Keratinocyte (primary cell): ENCODE measurements at regions not wholly inside any gene's neighbourhood (a gene's known extent, or its start where the extent isn't known, plus 50 kb on each side); places are given as distances from the start of the nearest gene placed in this dataset.
"Not testable (repeated sequence)": the region's sequence is repeated elsewhere in the genome, so short reads cannot be mapped to it uniquely, and the experiment has no call there.

Experiments used
- EZH2 ChIP-seq: IDR thresholded peaks from one replicate; pipeline ENCODE4 v1.6.1; 2012; ENCODE audit warnings: inconsistent platforms, mild to moderate bottlenecking, low read length, moderate library complexity
- TF ChIP-seq, protein P1 (sequence below), 3 experiments: IDR thresholded peaks in 1 of 3; conservative IDR thresholded peaks in 1 of 3; optimal IDR thresholded peaks in 1 of 3; 2 replicates in 2 of 3; 3 replicates in 1 of 3; pipeline versions ENCODE3 to v1.5.1; 2011; ENCODE audit warnings: low read length in 3 of 3, mild to moderate bottlenecking in 3 of 3, moderate library complexity in 2 of 3, control low read depth in 1 of 3, inconsistent platforms in 1 of 3; ENCODE audit not compliant: insufficient read depth in 2 of 3; ENCODE audit errors: extremely low read depth in 1 of 3

DNA sequence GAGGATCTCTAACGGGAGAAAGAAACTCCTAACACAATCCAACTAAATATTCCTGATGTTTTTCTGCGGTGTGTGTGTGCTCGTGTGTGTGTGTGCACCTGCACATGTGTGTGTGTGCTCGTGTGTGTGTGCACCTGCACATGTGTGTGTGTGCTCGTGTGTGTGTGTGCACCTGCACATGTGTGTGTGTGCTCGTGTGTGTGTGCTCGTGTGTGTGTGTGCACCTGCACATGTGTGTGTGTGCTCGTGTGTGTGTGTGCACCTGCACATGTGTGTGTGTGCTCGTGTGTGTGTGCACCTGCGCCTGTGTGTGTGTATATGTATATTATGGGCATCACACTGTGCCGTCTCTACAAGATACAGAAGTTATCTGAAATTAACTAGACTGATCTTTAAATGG is 1451.9 kb downstream of the STIM2 start:
- TF ChIP-seq, protein P1, sequence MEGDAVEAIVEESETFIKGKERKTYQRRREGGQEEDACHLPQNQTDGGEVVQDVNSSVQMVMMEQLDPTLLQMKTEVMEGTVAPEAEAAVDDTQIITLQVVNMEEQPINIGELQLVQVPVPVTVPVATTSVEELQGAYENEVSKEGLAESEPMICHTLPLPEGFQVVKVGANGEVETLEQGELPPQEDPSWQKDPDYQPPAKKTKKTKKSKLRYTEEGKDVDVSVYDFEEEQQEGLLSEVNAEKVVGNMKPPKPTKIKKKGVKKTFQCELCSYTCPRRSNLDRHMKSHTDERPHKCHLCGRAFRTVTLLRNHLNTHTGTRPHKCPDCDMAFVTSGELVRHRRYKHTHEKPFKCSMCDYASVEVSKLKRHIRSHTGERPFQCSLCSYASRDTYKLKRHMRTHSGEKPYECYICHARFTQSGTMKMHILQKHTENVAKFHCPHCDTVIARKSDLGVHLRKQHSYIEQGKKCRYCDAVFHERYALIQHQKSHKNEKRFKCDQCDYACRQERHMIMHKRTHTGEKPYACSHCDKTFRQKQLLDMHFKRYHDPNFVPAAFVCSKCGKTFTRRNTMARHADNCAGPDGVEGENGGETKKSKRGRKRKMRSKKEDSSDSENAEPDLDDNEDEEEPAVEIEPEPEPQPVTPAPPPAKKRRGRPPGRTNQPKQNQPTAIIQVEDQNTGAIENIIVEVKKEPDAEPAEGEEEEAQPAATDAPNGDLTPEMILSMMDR (optimal IDR thresholded peaks at IDR 0.05 in 1 of 3, IDR thresholded peaks at IDR 0.05 in 1 of 3, conservative IDR thresholded peaks at IDR 0.05 in 1 of 3; ENCODE audit: extremely low read depth in 1 of 3, insufficient read depth in 2 of 3, low read length in 3 of 3), result not testable (repeated sequence)
- not testable (repeated sequence) for TF ChIP-seq EZH2
